Activated CD4-positive, CD25-positive, alpha-beta regulatory T cell treated with anti-CD3 and anti-CD28 coated beads, Interleukin-2, amount 50 U/mL, for 72 hours (primary cell): ENCODE measurements at regions not wholly inside any gene's neighbourhood (a gene's known extent, or its start where the extent isn't known, plus 50 kb on each side); places are given as distances from the start of the nearest gene placed in this dataset.

Source experiments
- DNase-seq: peaks from one replicate; pipeline ENCODE4 v3.0.0; 2021

GRCh38 chr6:56407883-56408410, 160.6 kb upstream of the COL21A1 start:
- no peak for DNase-seq

- DNase-seq: no peak
These were observed 159.2 kb upstream of the COL21A1 start for GRCh38 chr6:56406276-56407269.

- DNase-seq: no peak
These were observed 157.2 kb upstream of the COL21A1 start for GRCh38 chr6:56404599-56404998.

- DNase-seq: no peak
These were observed 156.4 kb upstream of the COL21A1 start for GRCh38 chr6:56403745-56404144.

GRCh38 chr6:56401477-56402070, 154.2 kb upstream of the COL21A1 start:
- DNase-seq: no peak

GRCh38 chr6:56400273-56400672, 152.9 kb upstream of the COL21A1 start:
- no peak for DNase-seq

- no peak for DNase-seq
These were observed 152.4 kb upstream of the COL21A1 start for GRCh38 chr6:56399672-56400263.

GRCh38 chr6:56399250-56399671, 151.9 kb upstream of the COL21A1 start:
- DNase-seq: no peak

- no peak for DNase-seq
These were observed 149.1 kb upstream of the COL21A1 start for GRCh38 chr6:56396435-56396834.

GRCh38 chr6:56393615-56394612, 146.5 kb upstream of the COL21A1 start:
- no peak for DNase-seq

DNA sequence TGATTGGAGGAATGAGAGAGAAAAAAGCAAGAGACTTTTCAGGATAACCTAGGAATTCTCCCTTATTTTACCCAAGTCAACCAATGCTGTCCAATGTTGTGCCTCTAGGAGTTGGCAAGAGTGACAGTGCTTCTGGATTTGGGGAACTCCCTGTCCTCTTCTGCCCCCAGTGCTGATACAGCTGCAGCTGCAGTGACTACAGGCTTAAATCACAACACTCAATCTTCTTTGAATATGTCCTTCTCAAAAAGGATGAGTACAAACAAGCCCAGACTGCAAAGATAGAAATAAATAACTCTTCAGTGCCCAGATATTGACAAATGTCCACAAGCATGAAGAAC, 141.0 kb upstream of the COL21A1 start:
- no peak for DNase-seq

GRCh38 chr6:56387621-56388414, 140.4 kb upstream of the COL21A1 start:
- DNase-seq: no peak

GRCh38 chr6:56386717-56387116, 139.3 kb upstream of the COL21A1 start:
- no peak for DNase-seq

DNA sequence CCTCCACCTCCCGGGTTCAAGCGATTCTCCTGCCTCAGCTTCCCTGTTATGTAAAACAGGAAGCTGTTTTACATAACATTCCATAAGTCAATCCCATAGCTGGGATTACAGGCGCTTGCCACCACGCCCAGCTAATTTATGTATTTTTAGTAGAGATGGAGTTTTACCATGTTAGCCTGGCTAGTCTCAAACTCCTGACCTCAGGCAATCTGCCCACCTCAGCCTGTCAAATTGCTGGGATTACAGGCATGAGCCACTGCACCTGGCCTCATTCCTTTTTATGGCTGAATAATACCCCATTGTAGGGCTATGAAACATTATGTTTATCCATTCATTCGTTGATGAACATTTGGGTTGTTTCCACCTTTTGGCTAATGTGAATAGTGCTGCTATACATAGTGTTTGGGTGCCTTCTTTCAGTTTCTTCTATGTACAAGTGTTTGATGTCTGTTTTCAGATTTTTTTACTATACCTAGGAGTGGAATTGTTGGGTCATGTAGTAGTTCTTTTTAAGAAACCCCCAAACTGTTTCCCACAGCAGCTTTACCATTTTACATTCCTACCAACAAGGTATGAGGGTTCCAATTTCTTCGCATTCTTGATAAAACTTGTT, 138.7 kb upstream of the COL21A1 start:
- DNase-seq: no peak

DNA sequence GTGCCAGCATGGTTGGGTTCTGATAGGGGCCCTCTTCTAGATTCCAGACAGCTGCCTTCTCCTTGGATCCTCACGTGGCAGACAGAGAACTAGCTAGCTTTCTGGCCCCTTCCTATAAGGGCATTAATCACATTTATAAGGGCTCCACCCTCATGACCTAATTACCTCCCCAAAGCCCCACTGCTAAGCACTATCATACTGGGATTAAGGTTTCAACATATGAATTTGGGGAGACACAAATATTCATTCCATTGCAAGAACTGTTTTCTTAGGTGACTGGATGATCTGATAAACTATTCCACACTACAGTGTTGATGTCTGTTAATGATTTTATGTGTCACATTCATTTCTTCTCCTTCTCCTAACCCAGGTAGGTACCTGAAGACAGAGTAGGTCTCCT, 135.8 kb upstream of the COL21A1 start:
- no peak for DNase-seq

- DNase-seq: no peak
These were observed 135.1 kb upstream of the COL21A1 start for GRCh38 chr6:56382416-56382940.

GRCh38 chr6:56381801-56382251, 134.4 kb upstream of the COL21A1 start:
- no peak for DNase-seq

DNA sequence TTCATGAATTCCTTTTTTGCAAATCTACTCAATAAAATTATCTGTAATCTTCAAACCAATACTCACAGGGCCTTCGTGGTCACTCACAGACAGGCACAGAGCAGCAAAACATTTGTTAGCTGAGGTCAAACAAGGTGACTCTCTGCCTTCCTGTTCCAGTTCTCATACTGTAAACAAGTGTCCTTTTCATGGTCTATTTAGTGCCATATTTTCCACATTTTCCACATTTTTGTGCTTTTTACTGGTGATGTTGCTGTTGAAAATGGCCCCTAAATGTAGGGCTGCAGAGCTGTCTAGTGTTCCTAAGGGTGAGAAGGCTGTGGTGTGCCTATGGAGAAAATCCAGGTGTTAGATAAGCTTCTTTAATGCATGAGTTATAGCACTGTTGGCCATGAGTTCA, 133.1 kb upstream of the COL21A1 start:
- DNase-seq: no peak

- DNase-seq: no peak
These were observed 131.7 kb upstream of the COL21A1 start for GRCh38 chr6:56378966-56379585.

- DNase-seq: no peak
These were observed 131.1 kb upstream of the COL21A1 start for GRCh38 chr6:56378507-56378906.
